ENCODE measurements at regions not wholly inside any gene's neighbourhood (a gene's known extent, or its start where the extent isn't known, plus 50 kb on each side); places are given as distances from the start of the nearest gene placed in this dataset.

DNA sequence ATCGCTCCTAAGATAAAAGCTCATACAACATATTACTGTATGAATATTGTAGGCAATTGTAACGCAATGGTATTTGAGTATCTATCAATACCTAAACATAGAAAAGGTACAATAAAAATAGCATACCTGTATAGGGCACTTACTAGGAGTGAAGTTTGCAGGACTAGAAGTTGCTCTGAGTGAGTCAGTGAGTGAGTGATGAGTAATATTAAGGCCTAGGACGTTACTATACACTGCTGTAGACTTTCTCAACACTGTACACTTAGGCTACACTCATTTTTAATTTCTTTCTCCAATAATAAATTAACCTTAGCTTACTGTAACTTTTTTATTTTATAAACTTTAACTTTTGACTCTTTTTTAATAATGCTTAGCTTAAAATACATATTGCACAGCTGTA, 546.9 kb downstream of the HACE1 start:
- TF ChIP-seq, protein P1, sequence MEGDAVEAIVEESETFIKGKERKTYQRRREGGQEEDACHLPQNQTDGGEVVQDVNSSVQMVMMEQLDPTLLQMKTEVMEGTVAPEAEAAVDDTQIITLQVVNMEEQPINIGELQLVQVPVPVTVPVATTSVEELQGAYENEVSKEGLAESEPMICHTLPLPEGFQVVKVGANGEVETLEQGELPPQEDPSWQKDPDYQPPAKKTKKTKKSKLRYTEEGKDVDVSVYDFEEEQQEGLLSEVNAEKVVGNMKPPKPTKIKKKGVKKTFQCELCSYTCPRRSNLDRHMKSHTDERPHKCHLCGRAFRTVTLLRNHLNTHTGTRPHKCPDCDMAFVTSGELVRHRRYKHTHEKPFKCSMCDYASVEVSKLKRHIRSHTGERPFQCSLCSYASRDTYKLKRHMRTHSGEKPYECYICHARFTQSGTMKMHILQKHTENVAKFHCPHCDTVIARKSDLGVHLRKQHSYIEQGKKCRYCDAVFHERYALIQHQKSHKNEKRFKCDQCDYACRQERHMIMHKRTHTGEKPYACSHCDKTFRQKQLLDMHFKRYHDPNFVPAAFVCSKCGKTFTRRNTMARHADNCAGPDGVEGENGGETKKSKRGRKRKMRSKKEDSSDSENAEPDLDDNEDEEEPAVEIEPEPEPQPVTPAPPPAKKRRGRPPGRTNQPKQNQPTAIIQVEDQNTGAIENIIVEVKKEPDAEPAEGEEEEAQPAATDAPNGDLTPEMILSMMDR (IDR thresholded peaks at IDR 0.05) = no peak
- TF ChIP-seq EP300 (IDR thresholded peaks at IDR 0.05) (no peak), POLR2A (IDR thresholded peaks at IDR 0.05; ENCODE audit: low read depth) (no peak)

Measured in esophagus muscularis mucosa (tissue), 4 donors.